OCI-LY7 (cell line): ENCODE measurements at regions not wholly inside any gene's neighbourhood (a gene's known extent, or its start where the extent isn't known, plus 50 kb on each side); places are given as distances from the start of the nearest gene placed in this dataset.

Experiments used
- BruUV-seq: library from RNA; stranded (reverse); fragments of 400-500 nt; replicated peaks from 2 replicates; lab custom pipeline; 2021; lab: Mats Ljungman, UMichigan
- CTCF ChIA-PET: fragments of 300-600 bp; sonication (Branson Sonifier 250); formaldehyde crosslinking; loops from one replicate; lab custom pipeline; 2022; ENCODE audit warnings: antibody characterized with exemption; ENCODE audit not compliant: unreplicated experiment; lab: Charles Lee
- POLR2A ChIA-PET: fragments of 300-600 bp; sonication (Branson Sonifier 250); formaldehyde crosslinking; loops from one replicate; lab custom pipeline; 2022; ENCODE audit warnings: antibody characterized with exemption; lab: Charles Lee
- DNase-seq: peaks from one replicate; pipeline ENCODE4 v3.0.0-alpha.2; 2015; ENCODE audit warnings: low spot score
- H2AFZ ChIP-seq: fragments of 200-600 bp; sonication (generic), shearing (Covaris generic); 2 replicates; pipeline ENCODE4 v1.6.1; 2014; ENCODE audit warnings: mild to moderate bottlenecking, antibody characterized with exemption, low read length, moderate library complexity
- H3K27ac ChIP-seq: fragments of 200-600 bp; sonication (generic); 2 replicates; pipeline ENCODE4 v1.5.1; 2014; ENCODE audit warnings: mixed run types, low read depth, mild to moderate bottlenecking, moderate library complexity, low read length, inconsistent platforms; ENCODE audit not compliant: poor library complexity, severe bottlenecking
- H3K36me3 ChIP-seq: fragments of 200-600 bp; sonication (generic); 2 replicates; pipeline ENCODE4 v1.6.1; 2014; ENCODE audit warnings: mild to moderate bottlenecking, antibody characterized with exemption, low read length, moderate library complexity, mixed read lengths; ENCODE audit not compliant: insufficient read depth
- H3K4me1 ChIP-seq: fragments of 200-600 bp; sonication (generic); 2 replicates; pipeline ENCODE4 v1.5.1; 2014; ENCODE audit warnings: mild to moderate bottlenecking, low read length; ENCODE audit not compliant: insufficient read depth, poor library complexity, severe bottlenecking
- H3K4me2 ChIP-seq: fragments of 200-600 bp; sonication (generic); 2 replicates; pipeline ENCODE4 v1.6.1; 2014; ENCODE audit warnings: mild to moderate bottlenecking, low read length
- H3K4me3 ChIP-seq: fragments of 200-600 bp; sonication (generic); 2 replicates; pipeline ENCODE4 v1.5.1; 2014; ENCODE audit warnings: mild to moderate bottlenecking, low read depth, low read length; ENCODE audit not compliant: poor library complexity, severe bottlenecking
- H3K79me2 ChIP-seq: fragments of 200-600 bp; sonication (generic); 2 replicates; pipeline ENCODE4 v1.6.1; 2016; ENCODE audit warnings: low read depth, mild to moderate bottlenecking, low read length, moderate library complexity, mixed read lengths; ENCODE audit not compliant: insufficient read depth
- H3K9me2 ChIP-seq: fragments of 200-600 bp; sonication (generic); 2 replicates; pipeline ENCODE4 v1.6.1; 2016; ENCODE audit warnings: mild to moderate bottlenecking, low read length, mixed read lengths; ENCODE audit not compliant: insufficient read depth
- H3K9me3 ChIP-seq: fragments of 200-600 bp; sonication (generic); 2 replicates; pipeline ENCODE4 v1.6.1; 2014; ENCODE audit warnings: mild to moderate bottlenecking, mixed run types, low read length, mixed read lengths
- H4K20me1 ChIP-seq: fragments of 200-600 bp; sonication (generic); 2 replicates; pipeline ENCODE4 v1.6.1; 2014; ENCODE audit warnings: mild to moderate bottlenecking, antibody characterized with exemption, low read length, moderate library complexity, mixed read lengths; ENCODE audit not compliant: insufficient read depth
- CTCF ChIP-seq: fragments of 200-600 bp; sonication (generic); conservative IDR thresholded peaks from 2 replicates; pipeline ENCODE4 v1.5.1; 2014; ENCODE audit warnings: mild to moderate bottlenecking, antibody characterized with exemption, low read length, moderate library complexity, mixed read lengths
- EZH2phosphoT487 ChIP-seq: fragments of 200-600 bp; sonication (generic); IDR thresholded peaks from 2 replicates; pipeline ENCODE4 v1.6.1; 2018; ENCODE audit warnings: low read depth, borderline replicate concordance, mild to moderate bottlenecking, mixed run types, antibody characterized with exemption, low read length, moderate library complexity, mixed read lengths
- intact Hi-C: fragments of 100-400 bp; cut with micrococcal nuclease; formaldehyde crosslinking; loops from one replicate; pipeline ENCODE4 v1.10.0; 2022; ENCODE audit not compliant: unreplicated experiment

- Histone ChIP-seq H3K36me3 (no peaks in the 10 kb centered on the region), H4K20me1 (no peaks in the 10 kb centered on the region), H2AFZ (no peak overlapping the region), H3K27ac (no peak overlapping the region), H3K79me2 (no peaks in the 10 kb centered on the region), H3K9me3 (no peaks in the 10 kb centered on the region), H3K4me1 (no peaks in the 10 kb centered on the region), H3K4me3 (no peak overlapping the region), H3K9me2 (no peaks in the 10 kb centered on the region), H3K4me2 (no peak overlapping the region)
- BruUV-seq, result no TSS peak
- CTCF ChIA-PET, result no interaction called here
- no peak for TF ChIP-seq CTCF
- no peak for TF ChIP-seq EZH2phosphoT487
- DNase-seq, result no peak
- intact Hi-C loops, result no loop called here
- POLR2A ChIA-PET, result interaction anchor here (0.6 kb wide), 1 partner anchor 14 kb away, joined by 3 read pairs; no protein-coding TSS in a partner anchor
Measured at GRCh38 chr21:28489162-28489561, 503.5 kb downstream of the LTN1 start.

- no peak for DNase-seq
- no peak overlapping the region for H2AFZ ChIP-seq
- H3K36me3 ChIP-seq, result no peaks in the 10 kb centered on the region
- H3K9me3 ChIP-seq, result no peaks in the 10 kb centered on the region
- ChIA-PET CTCF (no interaction called here), POLR2A (no interaction called here)
- no peak overlapping the region for H3K4me2 ChIP-seq
- no peak overlapping the region for H3K27ac ChIP-seq
- no peak overlapping the region for H3K4me3 ChIP-seq
- BruUV-seq, result no TSS peak
- TF ChIP-seq EZH2phosphoT487 (no peak), CTCF (no peak)
- intact Hi-C loops, result no loop called here
- H3K79me2 ChIP-seq, result no peaks in the 10 kb centered on the region
- no peaks in the 10 kb centered on the region for H3K9me2 ChIP-seq
- no peaks in the 10 kb centered on the region for H3K4me1 ChIP-seq
- H4K20me1 ChIP-seq, result no peaks in the 10 kb centered on the region
Measured at GRCh38 chr21:28487455-28488070, 505.1 kb downstream of the LTN1 start.

- no peaks in the 10 kb centered on the region for H3K9me3 ChIP-seq
- TF ChIP-seq CTCF (no peak), EZH2phosphoT487 (no peak)
- no peaks in the 10 kb centered on the region for H4K20me1 ChIP-seq
- no peaks in the 10 kb centered on the region for H3K36me3 ChIP-seq
- CTCF ChIA-PET, result no interaction called here
- no peak overlapping the region for H3K4me2 ChIP-seq
- no peaks in the 10 kb centered on the region for H3K9me2 ChIP-seq
- H3K79me2 ChIP-seq, result no peaks in the 10 kb centered on the region
- H3K4me3 ChIP-seq, result no peak overlapping the region
- H3K4me1 ChIP-seq, result no peaks in the 10 kb centered on the region
- intact Hi-C loops, result no loop called here
- BruUV-seq, result no TSS peak
- POLR2A ChIA-PET, result interaction anchor here (0.6 to 1.1 kb wide), 3 partner anchors 8 to 1278 kb away, joined by 3 to 5 read pairs (median 3); no protein-coding TSS in a partner anchor
- no peak overlapping the region for H2AFZ ChIP-seq
- no peak overlapping the region for H3K27ac ChIP-seq
- no peak for DNase-seq
Measured at GRCh38 chr21:28485301-28486022, 507.2 kb downstream of the LTN1 start.
